ENCODE measurements at regions not wholly inside any gene's neighbourhood (a gene's known extent, or its start where the extent isn't known, plus 50 kb on each side); places are given as distances from the start of the nearest gene placed in this dataset.

DNA sequence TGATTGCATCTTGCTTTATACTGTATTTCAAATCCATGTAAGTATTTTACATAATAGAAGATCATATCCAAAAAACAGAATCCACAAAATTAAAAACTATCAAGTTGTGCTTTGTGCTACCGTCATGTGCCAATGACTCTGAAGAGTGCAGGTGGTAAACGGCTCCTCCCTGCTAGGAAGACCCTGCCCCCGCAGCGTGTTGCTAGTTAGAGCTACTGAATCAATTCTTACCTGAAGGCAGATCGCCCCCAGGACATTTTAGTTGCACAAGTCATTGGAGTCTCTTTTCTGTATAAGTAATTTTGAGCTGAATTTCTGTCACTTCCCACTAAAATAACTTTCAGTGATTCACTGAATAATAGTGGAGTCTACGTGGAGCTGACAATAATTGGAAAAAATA, 599.5 kb upstream of the ZFP42 start:
- TF ChIP-seq, protein P1, sequence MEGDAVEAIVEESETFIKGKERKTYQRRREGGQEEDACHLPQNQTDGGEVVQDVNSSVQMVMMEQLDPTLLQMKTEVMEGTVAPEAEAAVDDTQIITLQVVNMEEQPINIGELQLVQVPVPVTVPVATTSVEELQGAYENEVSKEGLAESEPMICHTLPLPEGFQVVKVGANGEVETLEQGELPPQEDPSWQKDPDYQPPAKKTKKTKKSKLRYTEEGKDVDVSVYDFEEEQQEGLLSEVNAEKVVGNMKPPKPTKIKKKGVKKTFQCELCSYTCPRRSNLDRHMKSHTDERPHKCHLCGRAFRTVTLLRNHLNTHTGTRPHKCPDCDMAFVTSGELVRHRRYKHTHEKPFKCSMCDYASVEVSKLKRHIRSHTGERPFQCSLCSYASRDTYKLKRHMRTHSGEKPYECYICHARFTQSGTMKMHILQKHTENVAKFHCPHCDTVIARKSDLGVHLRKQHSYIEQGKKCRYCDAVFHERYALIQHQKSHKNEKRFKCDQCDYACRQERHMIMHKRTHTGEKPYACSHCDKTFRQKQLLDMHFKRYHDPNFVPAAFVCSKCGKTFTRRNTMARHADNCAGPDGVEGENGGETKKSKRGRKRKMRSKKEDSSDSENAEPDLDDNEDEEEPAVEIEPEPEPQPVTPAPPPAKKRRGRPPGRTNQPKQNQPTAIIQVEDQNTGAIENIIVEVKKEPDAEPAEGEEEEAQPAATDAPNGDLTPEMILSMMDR (IDR thresholded peaks at IDR 0.05; ENCODE audit: control extremely low read depth in 1 of 3, insufficient read depth in 1 of 3, low read depth in 1 of 3, low read length in 3 of 3) = no peak
- TF ChIP-seq HDAC2 (IDR thresholded peaks at IDR 0.05; ENCODE audit: borderline replicate concordance in 1 of 2, low read depth in 2 of 2, low read length in 2 of 2) (no peak), POLR2A (IDR thresholded peaks at IDR 0.05; ENCODE audit: control extremely low read depth in 1 of 2, low read depth in 2 of 2, low read length in 2 of 2) (no peak), EZH2 (IDR thresholded peaks at IDR 0.05; ENCODE audit: low read depth, low read length, severe bottlenecking) (no peak), YY1 (IDR thresholded peaks at IDR 0.05; ENCODE audit: low read depth, low read length) (no peak), SP2 (IDR thresholded peaks at IDR 0.05; ENCODE audit: low read length) (no peak)

All from H1 (cell line).